Right atrium auricular region (tissue), 2 donors: ENCODE measurements at regions not wholly inside any gene's neighbourhood (a gene's known extent, or its start where the extent isn't known, plus 50 kb on each side); places are given as distances from the start of the nearest gene placed in this dataset.
"Not testable (repeated sequence)": the region's sequence is repeated elsewhere in the genome, so short reads cannot be mapped to it uniquely, and the experiment has no call there.

Experiments
- DNase-seq: peaks from one replicate; pipeline ENCODE4 v3.0.0-alpha.2; 2019; ENCODE audit warnings: low spot score
- H3K27ac ChIP-seq, 2 donors: fragments of 200-600 bp; sonication (generic); 1 replicate in 1 of 2; 2 replicates in 1 of 2; pipeline ENCODE4 v1.5.1; 2016 to 2019
- H3K27me3 ChIP-seq, 2 donors: fragments of 200-600 bp; sonication (generic); one replicate each; pipeline versions ENCODE4 v1.5.1 to v1.6.0; 2017 to 2019
- H3K36me3 ChIP-seq: fragments of 200-600 bp; sonication (generic); one replicate; pipeline ENCODE4 v1.5.1; 2016
- H3K4me1 ChIP-seq, 2 donors: fragments of 200-600 bp; sonication (generic); one replicate each; pipeline versions ENCODE4 v1.5.1 to v1.6.0; 2017 to 2019
- H3K4me3 ChIP-seq, 2 donors: fragments of 200-600 bp; sonication (generic); 1 replicate in 1 of 2; 2 replicates in 1 of 2; pipeline ENCODE4 v1.5.1; 2017 to 2019; ENCODE audit warnings: mild to moderate bottlenecking in 1 of 2, moderate library complexity in 1 of 2
- H3K9me3 ChIP-seq, 2 donors: fragments of 200-600 bp; sonication (generic); one replicate each; pipeline ENCODE4 v1.5.1; 2019
- TF ChIP-seq, protein P1 (sequence below), 2 donors: fragments of 200-600 bp; sonication (generic); IDR thresholded peaks; one replicate each; pipeline ENCODE4 v1.5.1; 2019; ENCODE audit warnings: antibody characterized with exemption in 2 of 2

DNA sequence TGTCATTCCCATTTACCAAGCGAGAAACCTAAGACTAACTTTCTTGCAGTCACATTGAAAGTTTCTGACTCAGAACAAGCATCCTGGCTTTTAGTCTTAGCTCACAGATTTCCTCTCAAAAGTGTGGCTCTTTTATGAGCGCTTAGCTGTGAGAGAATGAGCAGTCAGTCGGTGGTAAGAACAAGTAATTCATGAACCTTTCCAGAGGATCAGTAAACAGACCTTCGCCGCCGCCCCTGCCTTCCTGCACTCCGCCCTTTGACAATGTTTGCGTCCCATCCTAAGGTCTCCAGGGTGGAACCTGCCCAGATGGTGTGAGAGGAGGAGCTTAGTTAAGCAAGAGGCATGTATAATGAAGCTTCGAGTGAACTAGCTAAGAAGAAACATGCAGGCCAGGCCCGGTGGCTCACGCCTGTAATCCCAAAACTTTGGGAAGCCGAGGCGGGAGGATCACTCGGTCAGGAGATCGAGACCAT is 142.4 kb downstream of the GLUL start:
- H3K4me1 ChIP-seq = no peaks in the 10 kb centered on the region
- no peaks in the 10 kb centered on the region for H3K27me3 ChIP-seq
- no peak overlapping the region for H3K27ac ChIP-seq
- TF ChIP-seq, protein P1, sequence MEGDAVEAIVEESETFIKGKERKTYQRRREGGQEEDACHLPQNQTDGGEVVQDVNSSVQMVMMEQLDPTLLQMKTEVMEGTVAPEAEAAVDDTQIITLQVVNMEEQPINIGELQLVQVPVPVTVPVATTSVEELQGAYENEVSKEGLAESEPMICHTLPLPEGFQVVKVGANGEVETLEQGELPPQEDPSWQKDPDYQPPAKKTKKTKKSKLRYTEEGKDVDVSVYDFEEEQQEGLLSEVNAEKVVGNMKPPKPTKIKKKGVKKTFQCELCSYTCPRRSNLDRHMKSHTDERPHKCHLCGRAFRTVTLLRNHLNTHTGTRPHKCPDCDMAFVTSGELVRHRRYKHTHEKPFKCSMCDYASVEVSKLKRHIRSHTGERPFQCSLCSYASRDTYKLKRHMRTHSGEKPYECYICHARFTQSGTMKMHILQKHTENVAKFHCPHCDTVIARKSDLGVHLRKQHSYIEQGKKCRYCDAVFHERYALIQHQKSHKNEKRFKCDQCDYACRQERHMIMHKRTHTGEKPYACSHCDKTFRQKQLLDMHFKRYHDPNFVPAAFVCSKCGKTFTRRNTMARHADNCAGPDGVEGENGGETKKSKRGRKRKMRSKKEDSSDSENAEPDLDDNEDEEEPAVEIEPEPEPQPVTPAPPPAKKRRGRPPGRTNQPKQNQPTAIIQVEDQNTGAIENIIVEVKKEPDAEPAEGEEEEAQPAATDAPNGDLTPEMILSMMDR (IDR thresholded peaks at IDR 0.05) = no peak
- H3K9me3 ChIP-seq = no peaks in the 10 kb centered on the region
- no peaks in the 10 kb centered on the region for H3K36me3 ChIP-seq
- DNase-seq = no peak
- no peak overlapping the region for H3K4me3 ChIP-seq

DNA sequence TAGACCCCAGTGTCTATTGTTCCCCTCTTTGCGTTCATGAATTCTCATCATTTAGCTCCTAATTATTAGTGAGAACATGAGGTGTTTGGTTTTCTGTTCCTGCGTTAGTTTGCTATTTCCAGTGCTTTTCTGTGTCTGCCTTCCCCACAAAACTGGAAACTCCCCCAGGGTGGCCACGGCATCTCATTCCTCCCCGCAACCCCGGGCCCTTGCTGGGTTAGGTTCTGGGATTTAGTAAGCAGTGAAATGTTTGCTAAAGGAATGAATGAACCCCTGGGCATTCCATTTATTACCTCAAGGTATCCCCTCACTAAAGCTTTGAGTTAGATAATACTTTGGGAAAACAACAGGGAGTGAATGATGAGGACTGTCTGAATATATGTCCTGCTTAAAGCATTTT is 142.9 kb downstream of the GLUL start:
- Histone ChIP-seq H3K36me3 (no peaks in the 10 kb centered on the region), H3K9me3 (no peaks in the 10 kb centered on the region), H3K4me3 (no peak overlapping the region), H3K4me1 (no peaks in the 10 kb centered on the region), H3K27me3 (no peaks in the 10 kb centered on the region), H3K27ac (no peak overlapping the region)
- DNase-seq = no peak
- TF ChIP-seq, protein P1 (IDR thresholded peaks at IDR 0.05) = no peak

DNA sequence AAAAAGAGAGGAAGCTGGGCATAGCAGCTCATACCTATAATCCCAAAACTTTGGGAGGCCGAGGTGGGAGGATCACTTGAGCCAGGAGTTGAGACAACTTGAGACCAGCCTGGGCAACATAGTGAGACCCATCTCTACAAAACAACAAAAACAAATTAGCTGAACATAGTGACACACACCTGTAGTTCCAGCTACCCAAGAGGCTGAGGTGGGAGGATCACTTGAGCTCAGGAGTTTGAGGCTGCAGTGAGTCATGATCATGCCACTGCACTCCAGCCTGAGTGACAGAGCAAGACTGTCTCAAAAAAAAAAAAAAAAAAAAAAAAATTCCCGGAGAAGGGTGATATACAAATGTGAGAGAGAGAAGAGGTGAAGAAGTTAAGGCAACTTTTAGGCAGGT is 143.8 kb downstream of the GLUL start:
- H3K4me3 ChIP-seq, H3K36me3 ChIP-seq, H3K4me1 ChIP-seq, H3K27me3 ChIP-seq, H3K9me3 ChIP-seq, H3K27ac ChIP-seq, DNase-seq: not testable (repeated sequence)

DNA sequence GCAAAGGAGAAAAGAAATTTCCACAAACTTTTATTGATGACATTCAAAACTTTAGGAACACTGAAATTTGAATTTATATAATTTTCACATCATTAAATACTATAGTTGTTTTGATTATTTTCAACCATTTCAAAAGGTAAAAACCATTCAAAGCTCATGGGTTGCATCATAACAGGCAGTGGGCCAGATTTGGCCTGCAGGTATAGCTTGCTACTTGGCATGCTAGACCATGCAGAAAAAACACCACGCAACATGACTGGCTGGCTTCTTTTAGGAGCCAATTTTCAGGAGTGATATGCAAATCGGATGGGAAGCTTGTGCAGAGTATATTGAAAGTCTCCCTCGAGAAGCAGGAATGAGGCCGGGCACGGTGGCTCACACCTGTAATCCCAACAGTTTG is 144.8 kb downstream of the GLUL start:
- H3K36me3 ChIP-seq = no peaks in the 10 kb centered on the region
- H3K27ac ChIP-seq = no peak overlapping the region
- H3K9me3 ChIP-seq = no peaks in the 10 kb centered on the region
- H3K4me1 ChIP-seq = no peaks in the 10 kb centered on the region
- H3K27me3 ChIP-seq = no peaks in the 10 kb centered on the region
- DNase-seq = no peak
- TF ChIP-seq, protein P1 (IDR thresholded peaks at IDR 0.05) = no peak
- H3K4me3 ChIP-seq = no peak overlapping the region

DNA sequence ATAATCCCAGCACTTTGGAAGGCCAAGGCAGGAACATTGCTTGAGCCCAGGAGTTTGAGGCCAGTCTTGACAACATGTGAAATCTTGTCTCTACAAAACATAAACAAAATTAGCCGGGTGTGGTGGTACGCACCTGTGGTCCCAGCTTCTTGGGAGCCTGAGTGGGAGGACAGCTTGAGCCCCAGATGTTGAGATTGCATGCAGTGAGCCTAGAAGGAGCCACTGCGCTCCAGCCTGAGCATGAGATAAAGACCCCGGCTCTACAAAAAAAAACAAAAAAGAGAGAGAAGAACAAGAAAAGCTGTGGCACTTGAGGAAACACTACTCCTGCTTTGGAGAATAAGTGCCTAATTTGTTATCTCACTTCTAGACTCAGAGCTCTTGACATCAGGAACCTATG is 146.6 kb downstream of the GLUL start:
- no peak overlapping the region for H3K4me3 ChIP-seq
- H3K27me3 ChIP-seq = no peaks in the 10 kb centered on the region
- H3K9me3 ChIP-seq = no peaks in the 10 kb centered on the region
- H3K4me1 ChIP-seq = no peaks in the 10 kb centered on the region
- DNase-seq = no peak
- H3K27ac ChIP-seq = no peak overlapping the region
- TF ChIP-seq, protein P1 (IDR thresholded peaks at IDR 0.05) = no peak
- H3K36me3 ChIP-seq = no peaks in the 10 kb centered on the region

DNA sequence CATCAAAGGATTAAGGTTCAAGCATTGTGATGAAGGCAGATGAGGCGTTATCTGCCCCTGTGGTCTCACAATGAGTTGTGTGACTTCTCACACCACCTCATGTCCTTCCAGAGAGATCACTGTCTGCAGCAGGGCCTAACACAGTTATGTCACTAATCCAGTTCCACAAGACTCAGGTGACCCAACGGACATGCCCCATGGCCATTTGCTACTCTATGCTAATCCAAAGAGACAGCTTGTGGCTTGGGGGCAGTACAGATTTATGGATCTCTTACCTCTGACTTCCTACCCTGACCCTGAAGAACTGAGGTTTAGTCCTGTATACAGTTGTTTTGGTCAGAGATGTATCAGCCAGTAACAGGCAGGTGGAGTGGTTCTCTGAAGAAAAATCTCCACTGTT is 147.1 kb downstream of the GLUL start:
- no peak overlapping the region for H3K4me3 ChIP-seq
- H3K9me3 ChIP-seq = no peaks in the 10 kb centered on the region
- no peaks in the 10 kb centered on the region for H3K27me3 ChIP-seq
- DNase-seq = no peak
- TF ChIP-seq, protein P1 (IDR thresholded peaks at IDR 0.05) = no peak
- no peak overlapping the region for H3K27ac ChIP-seq
- no peaks in the 10 kb centered on the region for H3K36me3 ChIP-seq
- H3K4me1 ChIP-seq = no peaks in the 10 kb centered on the region
